Retinal pigment epithelial cell (primary cell): ENCODE measurements at regions not wholly inside any gene's neighbourhood (a gene's known extent, or its start where the extent isn't known, plus 50 kb on each side); places are given as distances from the start of the nearest gene placed in this dataset.

ENCODE experiments used
- DNase-seq: peaks from one replicate; pipeline ENCODE4 v3.0.0-alpha.2; 2010; ENCODE audit warnings: low read depth
- H3K4me3 ChIP-seq: 2 replicates; pipeline ENCODE4 v1.5.1; 2011; ENCODE audit warnings: mild to moderate bottlenecking, low read length, control low read depth, moderate library complexity
- CTCF ChIP-seq: conservative IDR thresholded peaks from 2 replicates; pipeline ENCODE4 v1.5.1; 2011; ENCODE audit warnings: low read depth, low read length, control low read depth, inconsistent platforms

DNA sequence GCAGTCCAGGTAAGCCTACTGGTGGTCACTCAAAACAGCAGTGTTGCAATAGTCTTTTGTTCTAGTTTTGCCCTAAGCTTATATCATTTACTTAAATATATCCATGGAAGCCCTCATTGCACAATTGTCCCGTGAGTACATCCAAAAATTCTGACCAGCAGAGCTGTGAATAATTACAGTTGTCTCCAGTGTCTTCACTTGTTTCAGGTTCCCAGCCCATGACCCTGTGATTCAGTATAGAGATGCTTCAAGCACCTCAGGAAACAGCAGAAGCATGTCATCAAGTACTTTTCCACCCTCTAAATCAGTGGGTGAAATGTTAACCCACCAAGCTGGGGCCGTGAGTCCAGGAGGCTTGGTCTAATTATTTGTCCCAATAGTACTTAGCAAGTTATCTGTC lies 214.9 kb upstream of the RPS6KA3 start:
- DNase-seq, result no peak
- H3K4me3 ChIP-seq, result no peak overlapping the region
- TF ChIP-seq CTCF, result no peak

DNA sequence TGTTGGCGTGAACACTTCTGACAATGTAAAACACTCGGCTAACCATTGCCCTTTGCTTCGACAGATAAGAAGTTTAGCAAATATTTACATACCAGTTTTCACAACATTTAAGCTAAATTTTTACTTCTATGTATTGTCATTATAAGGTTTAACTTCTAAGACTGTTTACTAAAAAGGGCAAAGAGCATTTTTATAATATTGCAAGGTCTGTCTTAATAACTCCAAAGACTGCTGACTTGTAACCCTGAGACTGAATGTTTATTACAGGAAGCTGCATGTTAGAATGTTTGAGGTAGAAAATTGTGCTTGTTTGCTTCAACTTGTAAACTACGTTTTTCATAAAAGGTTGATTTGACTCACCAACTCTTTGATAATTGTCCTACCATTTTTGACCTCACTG lies 213.2 kb upstream of the RPS6KA3 start:
- DNase-seq, result no peak
- H3K4me3 ChIP-seq, result no peak overlapping the region
- no peak for TF ChIP-seq CTCF

DNA sequence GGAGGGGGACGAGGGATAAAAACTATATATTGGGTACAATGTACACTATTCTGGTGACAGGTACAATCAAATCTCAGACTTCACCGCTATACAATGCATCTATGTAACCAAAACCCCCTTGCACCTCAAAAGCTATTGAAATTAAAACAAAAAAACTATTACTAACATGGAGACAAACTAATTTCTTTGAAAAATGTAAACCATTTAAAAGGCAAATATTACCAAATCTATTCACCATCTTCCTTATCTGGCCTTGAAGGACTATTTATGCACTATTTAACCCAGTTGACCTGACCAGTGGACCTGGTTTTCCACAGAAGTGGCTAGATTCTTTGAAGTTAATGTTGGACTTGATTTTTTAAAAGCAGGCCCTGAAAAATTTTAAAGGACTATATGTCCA lies 212.3 kb upstream of the RPS6KA3 start:
- H3K4me3 ChIP-seq, result no peak overlapping the region
- TF ChIP-seq CTCF, result no peak
- no peak for DNase-seq

DNA sequence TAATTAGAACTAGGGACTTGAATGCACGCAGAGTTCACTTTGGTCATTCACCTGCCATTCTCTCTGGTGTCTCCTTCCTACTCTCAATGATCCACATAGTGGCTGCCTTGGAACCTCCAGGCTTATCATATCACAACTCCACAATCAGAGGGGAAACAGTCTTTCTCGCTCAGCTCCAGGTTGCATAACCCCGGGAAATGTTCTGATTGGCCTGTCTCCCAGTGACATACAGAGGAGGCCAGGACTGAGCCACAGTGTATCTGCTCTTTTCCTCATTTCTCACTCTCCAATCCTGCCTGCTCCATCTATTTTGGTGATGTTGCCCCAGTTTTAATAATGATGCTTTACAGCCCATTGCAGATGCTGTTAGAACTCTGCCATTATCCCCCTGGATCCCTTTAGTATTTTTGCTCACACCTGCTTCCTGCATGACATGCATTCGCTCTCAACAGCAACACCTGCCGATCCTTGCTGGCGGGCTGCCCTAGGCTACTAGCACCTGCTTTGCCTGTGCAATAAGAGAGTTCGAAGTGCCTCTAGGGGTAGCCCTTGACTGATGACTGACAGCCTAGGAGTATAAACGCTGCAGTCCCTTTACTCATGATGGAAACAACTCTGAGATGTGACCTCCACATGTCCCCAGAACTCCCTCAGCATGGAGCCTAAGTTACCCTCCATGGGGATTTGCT lies 211.3 kb upstream of the RPS6KA3 start:
- H3K4me3 ChIP-seq, result no peak overlapping the region
- no peak for DNase-seq
- TF ChIP-seq CTCF, result no peak

GRCh38 chrX:20477219-20477618 lies 210.5 kb upstream of the RPS6KA3 start:
- no peak for DNase-seq
- H3K4me3 ChIP-seq, result no peak overlapping the region
- TF ChIP-seq CTCF, result no peak

DNA sequence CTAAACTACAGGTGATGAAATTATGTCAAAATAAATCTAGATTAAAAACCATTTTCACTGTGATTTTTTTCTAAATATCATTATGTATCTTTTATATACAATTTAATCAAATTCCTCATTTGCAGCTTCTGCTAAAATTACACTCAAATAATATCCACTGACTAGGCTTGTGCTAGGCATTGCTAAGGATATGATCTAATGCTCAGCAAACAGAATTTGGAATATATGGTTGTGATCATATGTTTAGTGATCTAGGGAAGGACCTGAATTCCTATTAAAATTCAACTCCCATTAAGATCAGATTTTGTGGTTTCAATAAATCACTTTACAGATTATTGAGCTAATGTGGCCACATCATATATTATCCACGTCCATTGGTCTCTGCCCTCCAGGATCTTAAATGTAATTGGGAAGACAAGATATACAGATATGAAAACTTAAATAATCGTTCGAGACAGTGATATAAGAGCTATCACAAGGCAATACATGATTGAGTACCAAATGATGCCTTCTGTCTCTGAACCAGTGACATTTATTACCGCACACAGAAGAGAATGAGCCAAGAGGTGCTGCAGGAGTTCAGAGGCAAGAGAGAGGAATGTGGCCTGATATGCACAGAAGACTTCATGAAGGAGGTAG lies 206.0 kb upstream of the RPS6KA3 start:
- no peak for DNase-seq

More for the DNA sequence above, 206.0 kb upstream of the RPS6KA3 start:
- H3K4me3 ChIP-seq, result no peak overlapping the region
- no peak for TF ChIP-seq CTCF
